Sigmoid colon (tissue), 6 donors: ENCODE measurements at regions not wholly inside any gene's neighbourhood (a gene's known extent, or its start where the extent isn't known, plus 50 kb on each side); places are given as distances from the start of the nearest gene placed in this dataset.

Experiments
- DNase-seq: peaks from one replicate; pipeline ENCODE4 v3.0.0-alpha.2; 2019
- H3K27ac ChIP-seq, 4 donors: fragments of 200-600 bp; sonication (generic); one replicate each; pipeline ENCODE4 v1.5.1; 2016 to 2019; ENCODE audit warnings: mild to moderate bottlenecking in 1 of 4
- H3K27me3 ChIP-seq, 3 donors: fragments of 200-600 bp; sonication (generic); one replicate each; pipeline ENCODE4 v1.5.1; 2019; ENCODE audit warnings: mild to moderate bottlenecking in 1 of 3
- H3K36me3 ChIP-seq, 4 donors: fragments of 200-600 bp; sonication (generic); one replicate each; pipeline ENCODE4 v1.5.1; 2016 to 2019
- H3K4me1 ChIP-seq, 4 donors: fragments of 200-600 bp; sonication (generic); one replicate each; pipeline ENCODE4 v1.5.1; 2017 to 2019
- H3K4me3 ChIP-seq, 4 donors: fragments of 200-600 bp; sonication (generic); one replicate each; pipeline ENCODE4 v1.5.1; 2017 to 2019; ENCODE audit warnings: mild to moderate bottlenecking in 2 of 4, moderate library complexity in 1 of 4
- H3K9me3 ChIP-seq, 4 donors: fragments of 200-600 bp in 3 of 4; sonication (generic) in 3 of 4; one replicate each; pipeline versions ENCODE4 v1.5.1 to v1.6.1; 2013 to 2019
- EP300 ChIP-seq, 4 donors: sonication (generic); formaldehyde crosslinking; IDR thresholded peaks; one replicate each; pipeline ENCODE4 v1.6.1; 2017; ENCODE audit warnings: antibody characterized with exemption in 4 of 4
- POLR2A ChIP-seq, 2 donors: fragments of 450-650 bp; IDR thresholded peaks; one replicate each; pipeline ENCODE4 v1.6.1; 2016; ENCODE audit warnings: antibody characterized with exemption in 2 of 2, mild to moderate bottlenecking in 2 of 2, moderate library complexity in 2 of 2
- POLR2AphosphoS5 ChIP-seq, 4 donors: sonication (generic); formaldehyde crosslinking; IDR thresholded peaks; one replicate each; pipeline ENCODE4 v1.6.1; 2017; ENCODE audit warnings: antibody characterized with exemption in 4 of 4
- WGBS, 2 donors: extraction: QIAGEN DNeasy Blood & Tissue Kit; methylation state at CpG; one replicate each; pipeline ENCODE4 v1.1.7; 2013; 5-methylcytosine and 5-hydroxymethylcytosine counted together
- intact Hi-C: fragments of 100-400 bp; cut with DNase I; formaldehyde crosslinking; loops from one replicate; pipeline ENCODE4 v1.15.1; 2023
- TF ChIP-seq, protein P1 (sequence below), 4 experiments: fragments of 450-650 bp in 3 of 4; fragments of 200-600 bp in 1 of 4; IDR thresholded peaks; one replicate each; pipeline ENCODE4 v1.5.1; 2016 to 2019; ENCODE audit warnings: antibody characterized with exemption in 4 of 4, mild to moderate bottlenecking in 3 of 4, moderate library complexity in 2 of 4
- donor health status: healthy with polysubstance abuse.
- donor health status: healthy.

GRCh38 chr10:3415038-3415736 is 242.6 kb upstream of the PITRM1 start:
- Histone ChIP-seq H3K9me3 (peaks cover 0 to 2% (median 0%) of the 10 kb centered on the region in 4 donors), H3K4me1 (no peaks in the 10 kb centered on the region), H3K36me3 (no peaks in the 10 kb centered on the region), H3K4me3 (no peak overlapping the region), H3K27me3 (no peaks in the 10 kb centered on the region), H3K27ac (no peak overlapping the region)
- no peak for DNase-seq
- TF ChIP-seq POLR2A (IDR thresholded peaks at IDR 0.05): no peak
- TF ChIP-seq EP300 (IDR thresholded peaks at IDR 0.05): no peak
- TF ChIP-seq, protein P1, sequence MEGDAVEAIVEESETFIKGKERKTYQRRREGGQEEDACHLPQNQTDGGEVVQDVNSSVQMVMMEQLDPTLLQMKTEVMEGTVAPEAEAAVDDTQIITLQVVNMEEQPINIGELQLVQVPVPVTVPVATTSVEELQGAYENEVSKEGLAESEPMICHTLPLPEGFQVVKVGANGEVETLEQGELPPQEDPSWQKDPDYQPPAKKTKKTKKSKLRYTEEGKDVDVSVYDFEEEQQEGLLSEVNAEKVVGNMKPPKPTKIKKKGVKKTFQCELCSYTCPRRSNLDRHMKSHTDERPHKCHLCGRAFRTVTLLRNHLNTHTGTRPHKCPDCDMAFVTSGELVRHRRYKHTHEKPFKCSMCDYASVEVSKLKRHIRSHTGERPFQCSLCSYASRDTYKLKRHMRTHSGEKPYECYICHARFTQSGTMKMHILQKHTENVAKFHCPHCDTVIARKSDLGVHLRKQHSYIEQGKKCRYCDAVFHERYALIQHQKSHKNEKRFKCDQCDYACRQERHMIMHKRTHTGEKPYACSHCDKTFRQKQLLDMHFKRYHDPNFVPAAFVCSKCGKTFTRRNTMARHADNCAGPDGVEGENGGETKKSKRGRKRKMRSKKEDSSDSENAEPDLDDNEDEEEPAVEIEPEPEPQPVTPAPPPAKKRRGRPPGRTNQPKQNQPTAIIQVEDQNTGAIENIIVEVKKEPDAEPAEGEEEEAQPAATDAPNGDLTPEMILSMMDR (IDR thresholded peaks at IDR 0.05): no peak
- TF ChIP-seq POLR2AphosphoS5 (IDR thresholded peaks at IDR 0.05): no peak
- WGBS, 2 donors: 78 to 91% methylated on average over 21 of the region's 21 CpGs
- intact Hi-C loops: no loop called here

DNA sequence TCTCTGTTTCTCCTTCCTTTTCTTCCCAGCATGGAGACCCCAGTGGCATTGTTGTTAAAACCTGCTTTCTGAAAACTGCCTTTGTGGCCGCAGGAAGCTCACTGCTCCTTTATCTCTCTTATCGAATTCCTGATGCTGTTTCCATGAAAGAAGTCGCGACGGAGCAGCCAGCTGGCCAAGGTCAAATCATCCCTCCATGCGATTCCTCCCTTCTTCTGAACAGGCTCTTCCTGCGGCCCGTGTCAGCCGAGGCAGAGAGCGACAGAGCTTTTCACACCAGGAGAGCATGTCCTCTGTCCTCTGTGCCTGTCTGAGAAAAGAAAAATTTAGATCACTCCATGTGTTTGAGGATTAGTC is 242.1 kb upstream of the PITRM1 start:
- Histone ChIP-seq H3K27ac (no peak overlapping the region), H3K9me3 (peaks cover 0 to 2% (median 0%) of the 10 kb centered on the region in 4 donors), H3K27me3 (no peaks in the 10 kb centered on the region), H3K4me1 (no peaks in the 10 kb centered on the region), H3K4me3 (no peak overlapping the region), H3K36me3 (no peaks in the 10 kb centered on the region)
- TF ChIP-seq POLR2A (IDR thresholded peaks at IDR 0.05) (no peak), POLR2AphosphoS5 (IDR thresholded peaks at IDR 0.05) (no peak)
- TF ChIP-seq, protein P1 (IDR thresholded peaks at IDR 0.05): no peak
- WGBS, 2 donors: 86 to 89% methylated on average over 10 of the region's 10 CpGs
- intact Hi-C loops: no loop called here
- no peak for DNase-seq

- 95 to 97% methylated on average over 23 of the region's 23 CpGs for WGBS, 2 donors
- Histone ChIP-seq H3K4me1 (no peaks in the 10 kb centered on the region), H3K27me3 (no peaks in the 10 kb centered on the region), H3K36me3 (no peaks in the 10 kb centered on the region), H3K9me3 (peaks cover 0 to 2% (median 0%) of the 10 kb centered on the region in 4 donors), H3K27ac (no peak overlapping the region), H3K4me3 (no peak overlapping the region)
- intact Hi-C loops: no loop called here
- TF ChIP-seq, protein P1 (IDR thresholded peaks at IDR 0.05): no peak
- TF ChIP-seq POLR2AphosphoS5 (IDR thresholded peaks at IDR 0.05) (no peak), EP300 (IDR thresholded peaks at IDR 0.05) (no peak), POLR2A (IDR thresholded peaks at IDR 0.05) (no peak)
- DNase-seq: no peak
Measured at GRCh38 chr10:3413937-3414666, 241.5 kb upstream of the PITRM1 start.

DNA sequence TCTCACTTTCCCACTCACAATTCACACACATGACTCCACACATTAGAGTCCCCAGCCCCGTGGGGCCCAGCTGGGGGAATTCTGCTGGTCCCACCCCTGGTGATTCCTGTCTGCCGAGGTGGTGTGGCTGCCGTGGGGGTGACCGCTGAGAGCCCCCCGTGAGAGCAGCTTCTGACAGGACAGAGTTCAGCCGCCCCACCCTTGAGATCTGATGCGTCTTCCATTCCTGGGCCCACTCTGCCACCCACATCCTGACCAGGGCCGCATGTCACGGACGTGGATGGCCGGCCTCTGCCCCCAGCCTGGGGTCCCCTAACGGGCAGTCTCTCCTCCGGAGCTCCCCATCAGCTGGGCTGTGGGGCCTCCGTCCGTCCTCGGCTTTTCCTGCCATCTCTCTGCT is 240.1 kb upstream of the PITRM1 start:
- no peak for DNase-seq
- 88 to 91% methylated on average over 16 of the region's 16 CpGs for WGBS, 2 donors
- Histone ChIP-seq H3K27me3 (no peaks in the 10 kb centered on the region), H3K4me3 (no peak overlapping the region), H3K36me3 (no peaks in the 10 kb centered on the region), H3K27ac (no peak overlapping the region), H3K9me3 (peaks cover 0 to 2% (median 0%) of the 10 kb centered on the region in 4 donors), H3K4me1 (no peaks in the 10 kb centered on the region)
- TF ChIP-seq POLR2A (IDR thresholded peaks at IDR 0.05): no peak
- intact Hi-C loops: no loop called here

GRCh38 chr10:3412071-3412582 is 239.5 kb upstream of the PITRM1 start:
- 91 to 92% methylated on average over 5 of the region's 5 CpGs for WGBS, 2 donors
- no peak for DNase-seq
- H3K27ac ChIP-seq: no peak overlapping the region
- no peaks in the 10 kb centered on the region for H3K4me1 ChIP-seq
- intact Hi-C loops: no loop called here
- no peak overlapping the region for H3K4me3 ChIP-seq
- peaks cover 0 to 2% (median 0%) of the 10 kb centered on the region in 4 donors for H3K9me3 ChIP-seq
- no peaks in the 10 kb centered on the region for H3K27me3 ChIP-seq
- H3K36me3 ChIP-seq: no peaks in the 10 kb centered on the region
- TF ChIP-seq POLR2A (IDR thresholded peaks at IDR 0.05) (no peak), POLR2AphosphoS5 (IDR thresholded peaks at IDR 0.05) (no peak), EP300 (IDR thresholded peaks at IDR 0.05) (no peak)
- TF ChIP-seq, protein P1 (IDR thresholded peaks at IDR 0.05): no peak
